ENCODE measurements at regions not wholly inside any gene's neighbourhood (a gene's known extent, or its start where the extent isn't known, plus 50 kb on each side); places are given as distances from the start of the nearest gene placed in this dataset.

DNA sequence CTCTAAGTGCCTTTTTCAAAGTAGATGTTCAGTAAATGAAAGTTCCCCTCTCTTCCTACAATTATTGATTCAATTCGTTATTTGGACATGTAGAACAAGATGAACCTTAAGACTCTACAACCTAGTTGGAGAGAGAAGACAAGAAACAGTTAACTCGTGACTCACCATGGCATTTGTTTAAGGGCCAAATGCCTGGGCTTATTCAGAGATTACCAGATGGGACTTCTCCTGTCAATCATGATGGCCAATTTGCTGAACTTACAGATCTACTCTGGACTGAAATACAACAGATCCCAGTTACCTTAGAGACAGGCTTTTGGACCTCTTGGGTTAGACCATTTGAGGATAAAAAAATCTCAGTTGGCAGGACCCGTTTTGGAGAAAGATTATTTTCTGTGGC is 93.5 kb downstream of the C1orf94 start:
- DNase-seq (ENCODE audit: low spot score in 2 of 2), result no peak
- no peaks in the 10 kb centered on the region for H3K9me3 ChIP-seq
- no peaks in the 10 kb centered on the region for H3K4me1 ChIP-seq
- H3K36me3 ChIP-seq, result no peaks in the 10 kb centered on the region
- no peak overlapping the region for H3K27ac ChIP-seq
- 81% methylated on average over 3 of the region's 3 CpGs for WGBS
- peaks cover 22% of the 10 kb centered on the region for H3K27me3 ChIP-seq
- H3K4me3 ChIP-seq, result no peak overlapping the region
- TF ChIP-seq CTCF (IDR thresholded peaks at IDR 0.05), result no peak
- no peak for TF ChIP-seq POLR2A (IDR thresholded peaks at IDR 0.05)
- no peak for TF ChIP-seq EP300 (IDR thresholded peaks at IDR 0.05)
- no peak for TF ChIP-seq POLR2AphosphoS5 (IDR thresholded peaks at IDR 0.05)

DNA sequence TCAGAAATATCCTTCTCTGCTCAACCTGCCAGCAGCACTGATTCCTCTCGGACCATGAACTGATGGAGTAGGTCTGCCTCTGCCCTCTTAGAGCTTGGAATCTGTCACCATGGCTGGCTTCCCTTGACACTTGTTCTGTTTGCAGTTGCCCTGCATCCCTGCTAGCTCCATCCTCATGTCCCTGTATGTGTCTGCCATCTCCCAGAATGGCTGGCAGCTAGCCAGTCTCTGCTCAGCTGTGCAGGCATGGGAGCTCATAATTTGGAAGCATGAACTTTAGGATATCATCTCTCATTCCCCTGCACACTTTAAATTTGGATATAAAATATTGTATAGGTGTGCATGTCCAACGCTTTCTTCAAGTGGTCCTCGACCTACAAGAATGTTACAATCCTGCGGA is 95.4 kb downstream of the C1orf94 start:
- Histone ChIP-seq H3K27me3 (peaks cover 10% of the 10 kb centered on the region), H3K4me3 (no peak overlapping the region), H3K27ac (no peak overlapping the region), H3K36me3 (no peaks in the 10 kb centered on the region), H3K9me3 (no peaks in the 10 kb centered on the region), H3K4me1 (no peaks in the 10 kb centered on the region)
- WGBS, result 90% methylated on average over 4 of the region's 4 CpGs
- DNase-seq (ENCODE audit: low spot score in 2 of 2), result no peak
- TF ChIP-seq POLR2AphosphoS5 (IDR thresholded peaks at IDR 0.05) (no peak), EP300 (IDR thresholded peaks at IDR 0.05) (no peak), CTCF (IDR thresholded peaks at IDR 0.05) (no peak), POLR2A (IDR thresholded peaks at IDR 0.05) (no peak)

- H3K36me3 ChIP-seq, result no peaks in the 10 kb centered on the region
- no peak overlapping the region for H3K4me3 ChIP-seq
- H3K27me3 ChIP-seq, result peaks cover 4% of the 10 kb centered on the region
- DNase-seq (ENCODE audit: low spot score in 2 of 2), result no peak
- TF ChIP-seq EP300 (IDR thresholded peaks at IDR 0.05) (no peak), POLR2A (IDR thresholded peaks at IDR 0.05) (no peak), POLR2AphosphoS5 (IDR thresholded peaks at IDR 0.05) (no peak), CTCF (IDR thresholded peaks at IDR 0.05) (no peak)
- H3K4me1 ChIP-seq, result no peaks in the 10 kb centered on the region
- 96% methylated on average over 3 of the region's 3 CpGs for WGBS
- H3K27ac ChIP-seq, result no peak overlapping the region
- no peaks in the 10 kb centered on the region for H3K9me3 ChIP-seq
Observed at GRCh38 chr1:34275150-34275549, 98.4 kb downstream of the C1orf94 start.

DNA sequence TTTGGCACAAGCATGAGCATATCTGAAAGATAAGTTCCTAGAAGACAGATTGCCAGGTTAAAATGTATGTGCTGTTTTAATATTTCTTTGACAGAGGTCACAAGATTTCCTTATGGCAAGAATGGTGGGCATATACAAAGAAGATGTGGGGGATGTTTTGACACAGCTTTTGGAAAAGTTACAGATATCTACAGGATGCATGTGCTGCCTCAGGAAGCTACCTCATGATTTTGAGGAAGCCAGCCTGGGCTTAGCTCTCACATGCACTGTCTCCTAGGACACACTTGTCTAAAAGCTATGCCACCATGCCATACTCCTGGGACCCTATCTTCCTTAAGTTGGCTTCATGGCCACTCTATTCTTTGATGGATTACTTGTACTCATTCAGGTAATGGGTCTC is 99.9 kb downstream of the C1orf94 start:
- peaks cover 12% of the 10 kb centered on the region for H3K27me3 ChIP-seq
- no peaks in the 10 kb centered on the region for H3K9me3 ChIP-seq
- no peaks in the 10 kb centered on the region for H3K36me3 ChIP-seq
- no peak for DNase-seq (ENCODE audit: low spot score in 2 of 2)
- H3K4me1 ChIP-seq, result no peaks in the 10 kb centered on the region
- TF ChIP-seq EP300 (IDR thresholded peaks at IDR 0.05) (no peak), CTCF (IDR thresholded peaks at IDR 0.05) (no peak), POLR2A (IDR thresholded peaks at IDR 0.05) (no peak), POLR2AphosphoS5 (IDR thresholded peaks at IDR 0.05) (no peak)
- no peak overlapping the region for H3K27ac ChIP-seq
- no peak overlapping the region for H3K4me3 ChIP-seq

DNA sequence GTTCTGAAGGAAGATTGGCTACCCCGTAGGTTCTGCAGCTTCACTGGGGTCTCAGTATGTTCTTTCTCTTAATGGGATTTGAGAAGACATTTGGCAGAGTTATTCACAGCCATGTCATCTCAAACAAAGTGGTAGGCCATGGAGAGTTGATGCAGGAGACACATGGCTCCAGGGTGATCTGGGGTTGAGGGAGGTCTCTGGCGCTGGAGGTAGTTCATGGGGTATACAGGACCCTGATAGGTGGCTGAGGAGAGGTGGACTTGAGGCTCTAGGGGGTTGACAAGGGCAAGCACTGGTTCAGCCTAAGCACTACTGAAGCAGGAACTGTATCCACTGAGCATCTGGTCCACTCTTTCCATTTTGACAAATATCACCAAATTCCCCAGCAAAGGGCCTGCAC is 100.4 kb downstream of the C1orf94 start:
- WGBS, result 93% methylated on average over 2 of the region's 2 CpGs

More for the DNA sequence above, 100.4 kb downstream of the C1orf94 start:
- H3K36me3 ChIP-seq, result no peaks in the 10 kb centered on the region
- H3K4me3 ChIP-seq, result no peak overlapping the region
- H3K4me1 ChIP-seq, result no peaks in the 10 kb centered on the region
- H3K27ac ChIP-seq, result no peak overlapping the region
- no peak for DNase-seq (ENCODE audit: low spot score in 2 of 2)
- TF ChIP-seq EP300 (IDR thresholded peaks at IDR 0.05), result no peak
- TF ChIP-seq POLR2A (IDR thresholded peaks at IDR 0.05), result no peak
- TF ChIP-seq POLR2AphosphoS5 (IDR thresholded peaks at IDR 0.05), result no peak
- TF ChIP-seq CTCF (IDR thresholded peaks at IDR 0.05), result no peak
- H3K9me3 ChIP-seq, result no peaks in the 10 kb centered on the region
- peaks cover 12% of the 10 kb centered on the region for H3K27me3 ChIP-seq
